ENCODE measurements at regions not wholly inside any gene's neighbourhood (a gene's known extent, or its start where the extent isn't known, plus 50 kb on each side); places are given as distances from the start of the nearest gene placed in this dataset.

DNA sequence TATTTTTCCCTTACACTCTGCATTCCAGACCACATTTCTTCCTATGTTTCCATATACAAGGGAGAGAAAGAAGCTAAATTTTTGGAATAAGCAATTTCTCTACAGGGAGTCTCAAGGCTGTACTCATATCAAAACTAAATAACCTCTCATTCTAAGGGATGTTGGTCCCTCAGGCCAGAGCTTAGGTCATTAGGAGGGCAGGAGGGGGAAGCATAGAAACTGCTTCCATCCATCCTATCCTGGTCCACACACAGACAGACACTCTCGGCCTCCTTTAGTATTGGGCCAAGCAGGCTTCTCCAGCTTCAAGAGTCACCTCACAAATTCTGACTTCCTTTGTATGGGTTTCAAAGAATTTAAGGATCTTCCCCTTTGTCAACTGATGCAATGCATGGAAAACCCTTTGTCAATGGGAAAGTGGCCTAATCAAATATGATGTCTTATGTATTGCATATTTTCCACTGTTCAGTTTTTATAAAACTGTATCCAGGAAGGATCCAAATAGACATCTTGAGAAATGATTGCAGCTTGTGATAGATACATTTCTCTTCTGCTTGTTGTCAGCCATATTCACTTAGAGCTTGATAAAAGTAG lies 140.7 kb upstream of the RARB start:
- H3K4me3 ChIP-seq (ENCODE audit: low read length): no peak overlapping the region
- H3K9me3 ChIP-seq (ENCODE audit: low read length): no peaks in the 10 kb centered on the region
- H2AFZ ChIP-seq (ENCODE audit: low read depth, low read length): no peak overlapping the region
- no peaks in the 10 kb centered on the region for H3K36me3 ChIP-seq (ENCODE audit: insufficient read depth, low read length)
- no peaks in the 10 kb centered on the region for H3K27me3 ChIP-seq (ENCODE audit: insufficient read depth, low read length)
- H3K4me1 ChIP-seq (ENCODE audit: insufficient read depth, low read length): peaks cover 43% of the 10 kb centered on the region

GRCh38 chr3:25288413-25288812 lies 139.7 kb upstream of the RARB start:
- no peaks in the 10 kb centered on the region for H3K9me3 ChIP-seq (ENCODE audit: low read length)
- no peak overlapping the region for H3K4me3 ChIP-seq (ENCODE audit: low read length)
- no peaks in the 10 kb centered on the region for H3K36me3 ChIP-seq (ENCODE audit: insufficient read depth, low read length)
- H3K27me3 ChIP-seq (ENCODE audit: insufficient read depth, low read length): no peaks in the 10 kb centered on the region
- no peak overlapping the region for H2AFZ ChIP-seq (ENCODE audit: low read depth, low read length)
- peaks cover 51% of the 10 kb centered on the region for H3K4me1 ChIP-seq (ENCODE audit: insufficient read depth, low read length)

- no peak overlapping the region for H2AFZ ChIP-seq (ENCODE audit: low read depth, low read length)
- no peaks in the 10 kb centered on the region for H3K9me3 ChIP-seq (ENCODE audit: low read length)
- no peak overlapping the region for H3K4me3 ChIP-seq (ENCODE audit: low read length)
- H3K36me3 ChIP-seq (ENCODE audit: insufficient read depth, low read length): no peaks in the 10 kb centered on the region
- no peaks in the 10 kb centered on the region for H3K27me3 ChIP-seq (ENCODE audit: insufficient read depth, low read length)
- peaks cover 56% of the 10 kb centered on the region for H3K4me1 ChIP-seq (ENCODE audit: insufficient read depth, low read length)
Measured at GRCh38 chr3:25289156-25289555, 138.9 kb upstream of the RARB start.

- Histone ChIP-seq H3K9me3 (ENCODE audit: low read length) (no peaks in the 10 kb centered on the region), H3K27me3 (ENCODE audit: insufficient read depth, low read length) (no peaks in the 10 kb centered on the region), H3K36me3 (ENCODE audit: insufficient read depth, low read length) (no peaks in the 10 kb centered on the region), H3K4me1 (ENCODE audit: insufficient read depth, low read length) (peaks cover 57% of the 10 kb centered on the region), H3K4me3 (ENCODE audit: low read length) (no peak overlapping the region), H2AFZ (ENCODE audit: low read depth, low read length) (no peak overlapping the region)
Measured at GRCh38 chr3:25289663-25290062, 138.4 kb upstream of the RARB start.

DNA sequence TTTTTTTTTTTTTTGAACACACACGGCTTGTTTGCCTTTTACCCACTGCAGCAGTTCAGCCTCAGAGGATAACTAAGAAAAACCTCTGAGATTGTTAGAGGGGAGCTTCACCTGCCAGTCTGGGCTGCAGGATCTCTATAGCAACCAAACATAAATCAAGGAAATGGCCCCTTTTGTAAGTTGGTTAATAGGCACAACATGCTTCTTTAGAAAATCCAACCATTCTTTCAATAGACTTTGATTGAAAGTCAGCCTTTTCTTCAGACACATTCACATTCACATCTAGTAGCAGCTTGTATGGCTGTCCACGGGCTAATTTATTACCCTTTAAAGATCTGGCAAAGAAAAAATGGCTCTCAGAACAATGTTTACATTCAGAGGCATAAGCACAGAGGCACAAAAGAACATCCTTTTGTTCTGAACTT lies 136.6 kb upstream of the RARB start:
- Histone ChIP-seq H3K4me1 (ENCODE audit: insufficient read depth, low read length) (peaks cover 57% of the 10 kb centered on the region), H3K9me3 (ENCODE audit: low read length) (no peaks in the 10 kb centered on the region), H3K36me3 (ENCODE audit: insufficient read depth, low read length) (no peaks in the 10 kb centered on the region), H3K27me3 (ENCODE audit: insufficient read depth, low read length) (no peaks in the 10 kb centered on the region), H3K4me3 (ENCODE audit: low read length) (no peak overlapping the region), H2AFZ (ENCODE audit: low read depth, low read length) (no peak overlapping the region)

GRCh38 chr3:25292036-25292435 lies 136.0 kb upstream of the RARB start:
- Histone ChIP-seq H2AFZ (ENCODE audit: low read depth, low read length) (no peak overlapping the region), H3K4me1 (ENCODE audit: insufficient read depth, low read length) (peaks cover 55% of the 10 kb centered on the region), H3K9me3 (ENCODE audit: low read length) (no peaks in the 10 kb centered on the region), H3K4me3 (ENCODE audit: low read length) (no peak overlapping the region), H3K36me3 (ENCODE audit: insufficient read depth, low read length) (no peaks in the 10 kb centered on the region), H3K27me3 (ENCODE audit: insufficient read depth, low read length) (no peaks in the 10 kb centered on the region)

GRCh38 chr3:25292595-25292994 lies 135.5 kb upstream of the RARB start:
- Histone ChIP-seq H3K36me3 (ENCODE audit: insufficient read depth, low read length) (no peaks in the 10 kb centered on the region), H3K4me3 (ENCODE audit: low read length) (no peak overlapping the region), H3K4me1 (ENCODE audit: insufficient read depth, low read length) (peaks cover 53% of the 10 kb centered on the region), H3K27me3 (ENCODE audit: insufficient read depth, low read length) (no peaks in the 10 kb centered on the region), H2AFZ (ENCODE audit: low read depth, low read length) (no peak overlapping the region), H3K9me3 (ENCODE audit: low read length) (no peaks in the 10 kb centered on the region)

DNA sequence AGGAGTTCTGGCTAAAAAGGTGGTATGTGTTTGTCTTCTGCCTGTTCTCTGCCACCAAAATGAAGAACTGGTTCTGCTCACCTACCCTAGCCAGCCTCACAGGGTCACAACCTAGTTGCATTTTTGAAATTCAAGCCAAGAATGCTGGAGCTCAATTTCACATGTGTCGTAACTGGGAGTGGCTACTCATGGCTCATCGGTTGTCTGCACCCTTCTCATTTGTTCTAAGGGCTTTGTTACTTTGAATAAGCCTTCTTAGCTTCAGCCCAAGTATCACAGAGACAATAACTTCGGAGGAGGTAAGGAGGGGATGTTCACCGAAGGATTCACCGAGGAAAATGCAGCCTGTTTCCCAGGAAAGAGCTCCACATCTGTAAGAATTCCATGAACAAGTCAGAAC lies 134.3 kb upstream of the RARB start:
- Histone ChIP-seq H3K27me3 (ENCODE audit: insufficient read depth, low read length) (no peaks in the 10 kb centered on the region), H3K36me3 (ENCODE audit: insufficient read depth, low read length) (no peaks in the 10 kb centered on the region), H2AFZ (ENCODE audit: low read depth, low read length) (no peak overlapping the region), H3K4me3 (ENCODE audit: low read length) (no peak overlapping the region), H3K9me3 (ENCODE audit: low read length) (no peaks in the 10 kb centered on the region), H3K4me1 (ENCODE audit: insufficient read depth, low read length) (peaks cover 57% of the 10 kb centered on the region)

DNA sequence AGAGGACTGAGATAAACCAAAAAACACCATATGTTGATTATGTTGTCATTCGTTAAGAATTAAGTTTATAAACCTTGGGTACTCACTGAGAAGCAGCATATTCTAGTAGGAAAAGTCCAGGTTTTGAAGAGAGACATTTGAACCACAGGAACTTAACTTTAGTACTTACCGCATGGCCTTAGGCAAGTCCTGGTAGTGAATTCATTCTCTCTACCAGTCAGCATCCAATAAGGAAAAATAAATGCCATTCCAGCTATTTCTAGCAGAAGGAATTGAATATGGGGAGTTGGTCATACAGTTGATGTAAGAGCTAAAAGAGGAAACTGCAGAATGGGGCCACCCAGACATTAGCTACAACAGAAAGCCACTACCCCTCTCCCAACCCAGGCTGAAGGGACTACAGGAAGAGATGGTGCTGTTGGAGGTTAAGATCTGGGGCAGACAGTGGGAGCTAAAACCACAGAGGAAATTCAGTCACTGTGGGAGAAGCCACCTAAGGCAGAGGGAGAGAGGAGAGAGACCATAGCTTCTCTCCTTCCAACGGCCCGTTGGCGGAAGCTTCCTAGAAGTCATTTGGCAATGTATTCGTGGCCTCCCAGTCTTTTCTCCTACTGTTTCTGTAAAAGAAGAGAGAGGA lies 133.8 kb upstream of the RARB start:
- Histone ChIP-seq H3K9me3 (ENCODE audit: low read length) (no peaks in the 10 kb centered on the region), H3K27me3 (ENCODE audit: insufficient read depth, low read length) (no peaks in the 10 kb centered on the region), H3K36me3 (ENCODE audit: insufficient read depth, low read length) (no peaks in the 10 kb centered on the region), H2AFZ (ENCODE audit: low read depth, low read length) (no peak overlapping the region), H3K4me1 (ENCODE audit: insufficient read depth, low read length) (peaks cover 53% of the 10 kb centered on the region), H3K4me3 (ENCODE audit: low read length) (no peak overlapping the region)

GRCh38 chr3:25297667-25298585 lies 130.1 kb upstream of the RARB start:
- H3K9me3 ChIP-seq (ENCODE audit: low read length): no peaks in the 10 kb centered on the region
- no peak overlapping the region for H3K4me3 ChIP-seq (ENCODE audit: low read length)
- no peak overlapping the region for H2AFZ ChIP-seq (ENCODE audit: low read depth, low read length)
- H3K4me1 ChIP-seq (ENCODE audit: insufficient read depth, low read length): peaks cover 25% of the 10 kb centered on the region
- no peaks in the 10 kb centered on the region for H3K36me3 ChIP-seq (ENCODE audit: insufficient read depth, low read length)
- no peaks in the 10 kb centered on the region for H3K27me3 ChIP-seq (ENCODE audit: insufficient read depth, low read length)

DNA sequence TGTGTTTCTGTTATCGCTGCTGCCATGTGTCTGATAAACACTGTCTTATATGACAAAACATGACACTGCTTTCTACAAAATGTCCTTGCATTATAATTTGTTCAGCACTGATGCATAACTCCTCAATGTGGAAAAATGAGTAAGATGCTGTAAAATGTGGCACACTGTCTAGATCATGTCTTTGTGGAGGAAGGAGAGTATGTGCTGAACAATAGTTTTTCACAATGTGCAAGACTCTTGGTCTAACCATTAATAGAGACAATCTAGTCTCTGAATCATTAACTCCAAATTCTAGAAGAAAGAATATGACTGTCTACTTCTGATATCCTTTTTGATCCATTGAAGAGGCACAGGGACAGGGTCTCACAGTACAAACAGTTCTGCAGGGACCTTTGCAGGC lies 127.9 kb upstream of the RARB start:
- no peak overlapping the region for H3K4me3 ChIP-seq (ENCODE audit: low read length)
- peaks cover 22% of the 10 kb centered on the region for H3K4me1 ChIP-seq (ENCODE audit: insufficient read depth, low read length)
- H2AFZ ChIP-seq (ENCODE audit: low read depth, low read length): no peak overlapping the region
- H3K9me3 ChIP-seq (ENCODE audit: low read length): no peaks in the 10 kb centered on the region
- no peaks in the 10 kb centered on the region for H3K27me3 ChIP-seq (ENCODE audit: insufficient read depth, low read length)
- H3K36me3 ChIP-seq (ENCODE audit: insufficient read depth, low read length): no peaks in the 10 kb centered on the region

- no peaks in the 10 kb centered on the region for H3K27me3 ChIP-seq (ENCODE audit: insufficient read depth, low read length)
- no peaks in the 10 kb centered on the region for H3K36me3 ChIP-seq (ENCODE audit: insufficient read depth, low read length)
- H3K4me3 ChIP-seq (ENCODE audit: low read length): no peak overlapping the region
- H3K4me1 ChIP-seq (ENCODE audit: insufficient read depth, low read length): peaks cover 11% of the 10 kb centered on the region
- no peaks in the 10 kb centered on the region for H3K9me3 ChIP-seq (ENCODE audit: low read length)
- H2AFZ ChIP-seq (ENCODE audit: low read depth, low read length): no peak overlapping the region
Measured at GRCh38 chr3:25304916-25305315, 123.1 kb upstream of the RARB start.

DNA sequence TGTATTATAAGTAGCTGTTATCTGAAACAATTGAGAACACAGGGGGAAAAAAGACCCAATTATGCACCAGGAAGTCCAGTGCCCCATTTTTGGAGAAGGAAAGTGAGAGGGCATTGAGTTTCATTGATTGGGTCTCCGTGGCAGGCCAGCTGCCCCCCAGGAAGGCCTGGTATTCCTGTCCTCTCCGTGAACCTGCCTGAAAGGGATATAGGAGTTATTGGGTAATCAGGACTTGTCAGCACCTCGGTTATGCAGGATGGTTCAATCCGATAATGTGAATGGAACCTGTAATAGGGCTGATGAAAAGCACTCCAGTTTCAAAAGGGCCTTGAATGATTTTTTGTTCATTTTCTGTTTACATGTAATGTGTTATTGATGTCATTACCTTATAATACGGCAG lies 122.0 kb upstream of the RARB start:
- Histone ChIP-seq H3K9me3 (ENCODE audit: low read length) (no peaks in the 10 kb centered on the region), H3K4me1 (ENCODE audit: insufficient read depth, low read length) (peaks cover 11% of the 10 kb centered on the region), H2AFZ (ENCODE audit: low read depth, low read length) (no peak overlapping the region), H3K27me3 (ENCODE audit: insufficient read depth, low read length) (no peaks in the 10 kb centered on the region), H3K36me3 (ENCODE audit: insufficient read depth, low read length) (no peaks in the 10 kb centered on the region), H3K4me3 (ENCODE audit: low read length) (no peak overlapping the region)
